GM23248 (cell line): ENCODE measurements at regions not wholly inside any gene's neighbourhood (a gene's known extent, or its start where the extent isn't known, plus 50 kb on each side); places are given as distances from the start of the nearest gene placed in this dataset.

Source experiments
- DNase-seq: peaks from one replicate; pipeline ENCODE4 v3.0.0-alpha.2; 2015
- H2AFZ ChIP-seq: fragments of 200-600 bp; sonication (generic); 2 replicates; pipeline ENCODE4 v1.6.1; 2016; ENCODE audit warnings: antibody characterized with exemption
- H3F3A ChIP-seq: fragments of 200-600 bp; sonication (generic); 2 replicates; pipeline ENCODE4 v1.6.1; 2016; ENCODE audit warnings: mild to moderate bottlenecking, antibody characterized with exemption, mixed run types; ENCODE audit not compliant: insufficient read depth
- H3K27ac ChIP-seq: fragments of 200-600 bp; sonication (generic); 2 replicates; pipeline ENCODE4 v1.5.1; 2016; ENCODE audit warnings: mild to moderate bottlenecking
- H3K27me3 ChIP-seq: fragments of 200-600 bp; sonication (generic); replicated peaks from 2 replicates; pipeline ENCODE4 v1.6.1; 2016; ENCODE audit warnings: mild to moderate bottlenecking; ENCODE audit not compliant: insufficient read depth
- H3K36me3 ChIP-seq: fragments of 200-600 bp; sonication (generic); 2 replicates; pipeline ENCODE4 v1.6.1; 2016; ENCODE audit warnings: low read depth, mild to moderate bottlenecking
- H3K4me1 ChIP-seq: fragments of 200-600 bp; sonication (generic); 2 replicates; pipeline ENCODE4 v1.6.1; 2016; ENCODE audit warnings: mild to moderate bottlenecking; ENCODE audit not compliant: insufficient read depth
- H3K4me2 ChIP-seq: fragments of 200-600 bp; sonication (generic); one replicate; pipeline ENCODE4 v1.6.1; 2016; ENCODE audit warnings: mild to moderate bottlenecking; ENCODE audit not compliant: unreplicated experiment
- H3K4me3 ChIP-seq: fragments of 200-600 bp; sonication (generic); 2 replicates; pipeline ENCODE4 v1.5.1; 2016; ENCODE audit warnings: mild to moderate bottlenecking
- H3K79me2 ChIP-seq: fragments of 200-600 bp; sonication (generic); 2 replicates; pipeline ENCODE4 v1.6.1; 2016; ENCODE audit warnings: mild to moderate bottlenecking; ENCODE audit not compliant: insufficient read depth
- H3K9ac ChIP-seq: fragments of 200-600 bp; sonication (generic); 2 replicates; pipeline ENCODE4 v1.6.1; 2016; ENCODE audit warnings: mild to moderate bottlenecking
- H3K9me2 ChIP-seq: fragments of 200-600 bp; sonication (generic); 2 replicates; pipeline ENCODE4 v1.6.1; 2016; ENCODE audit warnings: mixed run types, mild to moderate bottlenecking, moderate library complexity; ENCODE audit not compliant: insufficient read depth
- H3K9me3 ChIP-seq: fragments of 200-600 bp; sonication (generic); one replicate; pipeline ENCODE4 v1.6.1; 2017; ENCODE audit warnings: low read depth
- H4K20me1 ChIP-seq: fragments of 200-600 bp; sonication (generic); 2 replicates; pipeline ENCODE4 v1.6.0; 2016; ENCODE audit not compliant: insufficient read depth
- EZH2 ChIP-seq: fragments of 200-600 bp; sonication (generic); IDR thresholded peaks from 2 replicates; pipeline ENCODE4 v1.6.1; 2018; ENCODE audit warnings: antibody characterized with exemption, mild to moderate bottlenecking; ENCODE audit not compliant: insufficient read depth, poor library complexity, severe bottlenecking
- EZH2phosphoT487 ChIP-seq: fragments of 200-600 bp; sonication (generic); IDR thresholded peaks from 2 replicates; pipeline ENCODE4 v1.6.1; 2018; ENCODE audit warnings: antibody characterized with exemption, moderate library complexity, mild to moderate bottlenecking, low read depth; ENCODE audit not compliant: insufficient read depth
- WGBS, 2 experiments: methylation state at CpG; one replicate each; pipeline ENCODE4 v1.1.6; 2015 to 2017; ENCODE audit warnings: low lambda C conversion rate in 2 of 2, low coverage in 1 of 2; ENCODE audit errors: missing lambda C conversion rate in 2 of 2; 5-methylcytosine and 5-hydroxymethylcytosine counted together
- in situ Hi-C: fragments of 300-500 bp; cut with MboI; formaldehyde crosslinking; loops from 2 replicates; pipeline ENCODE4 v1.15.0; 2020

- H2AFZ ChIP-seq, result no peak overlapping the region
- WGBS, 2 experiments, result 0 to 17% methylated on average over 1 of the region's 1 CpG
- H3K27ac ChIP-seq, result no peak overlapping the region
- H3K9me2 ChIP-seq, result no peaks in the 10 kb centered on the region
- no peak for DNase-seq
- no peak overlapping the region for H3K4me2 ChIP-seq
- no peaks in the 10 kb centered on the region for H3K4me1 ChIP-seq
- no peaks in the 10 kb centered on the region for H3F3A ChIP-seq
- no peaks in the 10 kb centered on the region for H4K20me1 ChIP-seq
- H3K27me3 ChIP-seq, result no peaks in the 10 kb centered on the region
- no peaks in the 10 kb centered on the region for H3K79me2 ChIP-seq
- no peak overlapping the region for H3K4me3 ChIP-seq
- in situ Hi-C loops, result no loop called here
- no peak overlapping the region for H3K9ac ChIP-seq
- no peaks in the 10 kb centered on the region for H3K9me3 ChIP-seq
- TF ChIP-seq EZH2phosphoT487 (no peak), EZH2 (no peak)
- H3K36me3 ChIP-seq, result no peaks in the 10 kb centered on the region
Measured at GRCh38 chr2:21658269-21658668, 534.5 kb downstream of the TDRD15 start.

GRCh38 chr2:21658907-21659477 lies 535.2 kb downstream of the TDRD15 start:
- in situ Hi-C loops, result no loop called here
- Histone ChIP-seq H3K9ac (no peak overlapping the region), H3F3A (no peaks in the 10 kb centered on the region), H4K20me1 (no peaks in the 10 kb centered on the region), H3K27ac (no peak overlapping the region), H3K4me2 (no peak overlapping the region), H2AFZ (no peak overlapping the region), H3K79me2 (no peaks in the 10 kb centered on the region), H3K9me3 (no peaks in the 10 kb centered on the region), H3K9me2 (no peaks in the 10 kb centered on the region), H3K27me3 (no peaks in the 10 kb centered on the region), H3K4me3 (no peak overlapping the region), H3K4me1 (no peaks in the 10 kb centered on the region), H3K36me3 (no peaks in the 10 kb centered on the region)
- TF ChIP-seq EZH2 (no peak), EZH2phosphoT487 (no peak)
- DNase-seq, result no peak
- 30% methylated on average over 8 of the region's 8 CpGs for WGBS, 2 experiments

DNA sequence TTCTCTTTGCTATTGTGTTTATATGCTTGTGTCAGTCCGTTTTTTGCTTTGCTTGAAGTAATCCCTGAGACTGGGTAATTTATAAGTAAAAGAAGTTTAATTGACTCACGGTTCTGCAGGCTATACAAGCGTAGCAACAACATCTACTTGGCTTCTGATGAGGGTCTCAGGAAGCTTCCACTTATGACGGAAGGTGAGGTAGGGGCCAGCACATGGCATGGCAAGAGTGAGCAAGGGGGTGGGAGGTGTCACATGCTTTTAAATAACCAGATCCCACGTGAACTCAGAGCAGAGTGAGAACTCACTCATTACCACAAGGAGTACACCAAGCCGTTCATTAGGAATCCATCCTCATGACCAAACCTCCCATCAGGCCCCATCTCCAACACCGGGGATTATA lies 540.3 kb downstream of the TDRD15 start:
- Histone ChIP-seq H3K4me3 (no peak overlapping the region), H3K9me3 (no peaks in the 10 kb centered on the region), H3K27ac (no peak overlapping the region), H3K36me3 (no peaks in the 10 kb centered on the region), H4K20me1 (no peaks in the 10 kb centered on the region), H3K4me2 (no peak overlapping the region), H3K9ac (no peak overlapping the region), H3K27me3 (no peaks in the 10 kb centered on the region), H2AFZ (no peak overlapping the region), H3K4me1 (no peaks in the 10 kb centered on the region), H3F3A (no peaks in the 10 kb centered on the region), H3K9me2 (no peaks in the 10 kb centered on the region), H3K79me2 (no peaks in the 10 kb centered on the region)
- no peak for TF ChIP-seq EZH2phosphoT487
- no peak for TF ChIP-seq EZH2
- in situ Hi-C loops, result no loop called here
- DNase-seq, result no peak
- 16% methylated on average over 7 of the region's 7 CpGs for WGBS, 2 experiments

DNA sequence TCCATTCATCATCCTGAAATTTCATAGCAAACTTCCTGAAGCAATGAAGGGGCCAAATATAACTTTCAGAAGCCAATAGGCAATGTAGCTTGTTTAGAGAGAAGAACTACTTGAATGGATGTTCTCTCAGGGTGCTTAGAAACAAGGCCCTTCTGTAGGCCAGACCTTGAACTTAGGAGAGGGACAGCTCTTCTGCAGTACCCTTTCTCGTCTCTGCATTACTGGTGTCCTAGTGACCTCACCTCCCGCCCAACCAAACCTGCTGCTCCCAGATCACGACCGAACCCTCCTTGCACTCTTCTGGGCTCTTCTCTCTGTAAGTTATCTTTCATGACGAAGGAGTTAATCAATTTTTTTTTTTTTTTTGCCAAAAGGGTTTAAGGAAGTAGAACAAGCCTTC lies 543.9 kb downstream of the TDRD15 start:
- in situ Hi-C loops, result no loop called here

More for the DNA sequence above, 543.9 kb downstream of the TDRD15 start:
- H4K20me1 ChIP-seq, result no peaks in the 10 kb centered on the region
- H2AFZ ChIP-seq, result no peak overlapping the region
- H3K4me3 ChIP-seq, result no peak overlapping the region
- no peak overlapping the region for H3K4me2 ChIP-seq
- 26 to 50% methylated on average over 5 of the region's 5 CpGs for WGBS, 2 experiments
- H3K9me3 ChIP-seq, result no peaks in the 10 kb centered on the region
- no peak for DNase-seq
- no peaks in the 10 kb centered on the region for H3K9me2 ChIP-seq
- TF ChIP-seq EZH2, result no peak
- TF ChIP-seq EZH2phosphoT487, result no peak
- H3K9ac ChIP-seq, result no peak overlapping the region
- no peaks in the 10 kb centered on the region for H3K79me2 ChIP-seq
- H3K36me3 ChIP-seq, result no peaks in the 10 kb centered on the region
- H3K27ac ChIP-seq, result no peak overlapping the region
- H3K4me1 ChIP-seq, result no peaks in the 10 kb centered on the region
- H3F3A ChIP-seq, result no peaks in the 10 kb centered on the region
- no peaks in the 10 kb centered on the region for H3K27me3 ChIP-seq
